ENCODE measurements at regions not wholly inside any gene's neighbourhood (a gene's known extent, or its start where the extent isn't known, plus 50 kb on each side); places are given as distances from the start of the nearest gene placed in this dataset.
"Not testable (repeated sequence)": the region's sequence is repeated elsewhere in the genome, so short reads cannot be mapped to it uniquely, and the experiment has no call there.

GRCh38 chr6:154602296-154602695 lies 91.8 kb upstream of the CNKSR3 start:
- DNase-seq, result no peak

- no peak for DNase-seq
Observed at GRCh38 chr6:154602708-154603107, 92.2 kb upstream of the CNKSR3 start.

DNA sequence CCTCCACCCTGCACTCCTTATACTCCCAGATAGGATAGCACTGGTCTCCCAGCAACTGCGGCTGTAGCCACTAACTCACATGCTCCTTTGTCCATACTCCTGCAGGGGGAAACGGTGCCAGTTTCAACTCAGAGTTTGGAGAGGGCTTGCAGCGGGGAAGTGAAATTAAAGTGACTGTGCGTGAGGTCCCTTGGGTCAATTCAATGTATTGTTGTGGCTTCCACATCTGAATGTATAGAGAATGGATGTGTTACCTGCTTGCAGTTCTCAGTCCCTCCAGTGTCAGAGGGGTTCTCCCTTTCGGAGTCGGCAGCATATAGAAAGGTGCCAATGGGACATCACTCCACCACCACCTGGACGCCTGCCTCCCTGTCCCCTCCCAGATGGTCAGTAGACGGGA lies 93.6 kb upstream of the CNKSR3 start:
- DNase-seq, result no peak

DNA sequence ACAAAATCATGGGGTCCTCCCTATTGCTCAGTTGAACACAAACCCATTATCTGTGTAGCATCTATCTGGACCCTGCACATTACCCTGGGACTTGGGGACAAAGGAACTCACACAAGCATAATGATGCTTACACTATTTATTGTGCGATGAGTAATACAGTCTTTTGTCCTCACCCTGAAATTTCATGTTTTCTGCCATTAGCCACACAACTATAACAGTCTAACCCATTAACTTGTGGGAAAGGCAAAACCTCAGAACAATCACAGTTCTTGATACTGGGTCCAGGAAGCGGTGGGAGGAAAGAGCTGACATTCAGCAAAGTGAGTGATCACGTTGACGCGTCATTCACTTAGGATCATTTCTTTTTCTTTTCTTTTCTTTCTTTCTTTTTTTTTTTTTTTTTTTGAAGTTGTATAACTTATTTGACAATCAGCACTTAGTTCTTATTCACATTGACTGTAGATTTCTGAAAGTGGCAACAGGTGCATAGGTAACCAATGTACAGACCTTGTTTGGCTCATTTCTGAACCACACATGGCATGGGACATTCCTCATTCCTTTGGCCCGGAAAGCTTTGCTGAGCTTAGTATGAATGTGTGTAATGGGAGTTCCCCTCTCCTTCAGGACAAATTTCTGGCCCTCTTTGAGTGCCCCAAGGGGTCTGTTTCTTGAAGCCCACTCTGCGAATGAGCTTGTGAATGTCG lies 94.8 kb upstream of the CNKSR3 start:
- DNase-seq, result no peak

DNA sequence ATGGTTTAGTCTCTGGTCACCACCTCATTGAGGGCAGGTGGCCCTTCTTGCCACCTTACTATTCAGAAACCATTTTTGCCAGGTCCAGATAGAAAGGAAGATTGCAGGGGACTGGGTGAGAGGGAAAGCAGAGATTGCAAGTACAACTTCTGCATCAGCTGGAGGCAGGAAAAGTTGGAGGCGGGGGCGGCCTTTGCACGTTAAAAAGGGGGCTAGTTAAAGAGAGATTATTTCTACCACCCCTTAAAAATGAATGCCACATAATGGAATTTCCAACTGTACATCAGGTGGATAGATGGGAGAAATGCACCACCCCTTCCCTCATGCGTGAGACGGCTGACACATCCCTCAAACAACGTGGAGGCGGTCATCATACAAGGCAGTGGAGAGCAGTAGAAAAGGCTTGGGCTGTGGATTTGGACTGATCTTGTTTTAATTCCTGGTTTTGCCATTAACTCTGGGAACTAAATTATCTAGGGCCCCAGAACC lies 95.4 kb upstream of the CNKSR3 start:
- DNase-seq, result no peak

DNA sequence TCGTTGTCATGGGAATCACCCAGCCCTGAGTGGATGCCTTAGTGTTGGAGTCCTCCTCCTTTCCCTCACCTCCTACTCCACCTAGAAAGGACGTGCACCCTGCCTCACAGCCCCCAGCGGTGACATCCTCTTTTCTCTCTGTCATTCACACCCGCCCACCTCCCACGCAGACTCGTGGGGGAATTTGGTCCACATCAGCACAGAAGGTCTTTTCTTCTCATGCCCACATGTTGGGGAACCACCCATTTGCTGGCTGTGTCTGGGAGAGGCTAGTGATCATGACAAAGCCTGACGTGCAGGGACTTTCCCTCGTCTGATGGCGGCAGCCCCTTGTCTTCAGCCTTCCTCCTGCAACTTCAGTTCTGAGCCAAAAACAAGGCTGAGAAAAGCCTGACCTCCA lies 96.0 kb upstream of the CNKSR3 start:
- DNase-seq, result no peak

- no peak for DNase-seq
Observed at GRCh38 chr6:154606860-154607259, 96.4 kb upstream of the CNKSR3 start.

DNA sequence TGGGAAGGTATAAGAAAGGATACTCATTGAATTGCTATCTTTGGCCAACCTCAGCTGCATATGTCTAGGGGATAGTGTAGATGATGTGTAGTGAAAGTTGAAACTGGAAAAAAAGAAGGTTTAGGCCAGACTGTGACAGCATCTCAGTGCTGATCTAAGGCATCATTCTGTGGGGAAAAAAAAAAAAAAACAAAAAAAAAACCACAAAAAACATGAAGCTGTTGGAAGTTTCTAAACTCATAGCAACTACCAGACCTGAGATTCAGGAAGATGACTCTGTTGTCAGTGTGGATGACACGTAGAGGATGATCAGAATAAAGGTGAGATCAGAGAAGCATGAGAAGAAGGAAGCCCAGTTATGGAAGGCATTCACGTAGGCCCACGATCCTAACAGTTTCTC lies 100.8 kb upstream of the CNKSR3 start:
- DNase-seq, result no peak

GRCh38 chr6:154611847-154612246 lies 101.4 kb upstream of the CNKSR3 start:
- DNase-seq, result no peak

DNA sequence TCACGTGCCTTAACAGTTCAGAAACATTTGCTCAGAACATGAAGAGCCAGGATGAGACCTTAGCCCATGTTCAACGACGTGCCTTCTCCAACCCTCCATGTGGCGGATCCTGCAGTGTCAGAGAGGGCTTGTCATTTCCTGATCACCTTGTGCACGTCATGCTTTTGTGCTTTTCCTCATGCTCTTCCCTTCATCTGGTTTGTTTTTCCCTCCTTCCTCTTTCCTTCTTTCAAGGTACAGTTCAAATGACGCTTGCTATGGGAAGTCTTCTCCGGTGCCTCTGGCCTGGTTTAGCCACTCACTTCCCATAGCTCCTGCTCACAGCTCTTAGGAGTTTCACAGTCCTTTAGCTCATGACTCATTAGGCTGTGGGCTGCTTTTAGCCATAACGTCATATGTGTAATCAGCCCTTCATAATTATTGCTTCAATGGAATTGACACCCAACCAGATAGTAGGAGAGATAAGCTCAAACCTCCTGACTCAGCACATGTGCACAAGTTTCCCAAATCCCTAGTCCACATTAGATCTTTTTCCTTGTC lies 102.7 kb upstream of the CNKSR3 start:
- DNase-seq, result no peak

DNA sequence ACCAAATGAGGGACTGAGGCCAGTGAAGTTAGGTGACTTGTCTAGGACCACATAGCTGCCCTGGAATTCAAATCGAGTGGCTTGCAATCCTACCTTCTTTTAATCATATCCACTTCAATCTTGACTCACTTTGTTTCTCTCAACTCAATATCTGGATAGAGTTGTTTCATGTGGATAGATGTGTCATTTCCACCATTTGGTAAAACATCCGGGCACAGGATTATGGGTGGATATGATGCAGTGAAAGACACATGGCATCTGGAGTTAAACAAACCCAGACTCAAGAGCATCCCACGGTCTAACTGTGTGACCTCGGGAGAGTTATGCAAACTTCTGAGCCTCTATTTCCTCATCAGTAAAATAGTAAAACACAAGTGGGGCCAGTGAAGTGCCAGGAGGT lies 103.6 kb upstream of the CNKSR3 start:
- no peak for DNase-seq

- DNase-seq, result no peak
Observed at GRCh38 chr6:154614641-154615040, 104.2 kb upstream of the CNKSR3 start.

- DNase-seq, result peak; percentile 80
Observed at GRCh38 chr6:154615483-154616025, 105.1 kb upstream of the CNKSR3 start.

DNA sequence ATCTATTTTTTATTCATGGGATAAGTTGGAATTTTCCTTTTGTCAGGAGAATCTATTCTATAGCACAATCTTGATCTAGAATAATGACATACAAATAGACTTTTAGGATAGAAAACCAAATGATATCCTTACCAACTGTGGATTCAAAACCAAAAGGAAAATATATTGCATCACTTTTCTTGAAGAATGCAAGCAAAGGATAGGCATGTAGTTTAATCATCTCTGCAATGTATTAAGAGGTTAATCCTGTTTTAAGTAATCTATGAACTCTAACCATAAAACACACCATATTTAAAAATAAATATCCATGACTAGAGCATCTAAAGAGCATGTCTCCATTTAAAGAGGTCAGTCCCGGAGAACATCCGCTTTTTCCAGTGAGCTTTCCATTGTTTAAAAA lies 106.7 kb upstream of the CNKSR3 start:
- no peak for DNase-seq

- no peak for DNase-seq
Observed at GRCh38 chr6:154619146-154619545, 108.7 kb upstream of the CNKSR3 start.

- no peak for DNase-seq
Observed at GRCh38 chr6:154621686-154622085, 111.2 kb upstream of the CNKSR3 start.

GRCh38 chr6:154622618-154623336 lies 110.4 kb upstream of the SCAF8 start:
- DNase-seq, result no peak

DNA sequence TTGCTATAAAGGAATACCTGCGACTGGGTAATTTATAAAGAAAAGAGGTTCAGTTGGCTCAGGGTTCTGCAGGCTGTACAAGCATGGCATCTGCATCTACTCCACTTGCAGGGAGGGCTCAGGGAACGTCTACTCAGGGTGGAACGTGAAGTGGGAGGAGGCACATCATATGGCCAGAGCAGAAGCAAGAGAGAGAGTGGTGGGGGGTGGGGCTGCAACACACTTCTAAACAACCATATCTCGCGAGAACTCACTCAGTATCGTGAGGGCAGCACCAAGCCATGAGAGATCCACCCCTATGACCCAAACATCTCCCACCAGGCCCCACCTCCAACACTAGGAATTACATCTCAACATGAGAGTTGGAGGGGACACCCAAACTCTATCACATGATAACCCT lies 109.8 kb upstream of the SCAF8 start:
- no peak for DNase-seq

GRCh38 chr6:154624038-154624599 lies 109.1 kb upstream of the SCAF8 start:
- DNase-seq, result no peak

- DNase-seq, result not testable (repeated sequence)
Observed at GRCh38 chr6:154624727-154625126, 108.5 kb upstream of the SCAF8 start.

DNA sequence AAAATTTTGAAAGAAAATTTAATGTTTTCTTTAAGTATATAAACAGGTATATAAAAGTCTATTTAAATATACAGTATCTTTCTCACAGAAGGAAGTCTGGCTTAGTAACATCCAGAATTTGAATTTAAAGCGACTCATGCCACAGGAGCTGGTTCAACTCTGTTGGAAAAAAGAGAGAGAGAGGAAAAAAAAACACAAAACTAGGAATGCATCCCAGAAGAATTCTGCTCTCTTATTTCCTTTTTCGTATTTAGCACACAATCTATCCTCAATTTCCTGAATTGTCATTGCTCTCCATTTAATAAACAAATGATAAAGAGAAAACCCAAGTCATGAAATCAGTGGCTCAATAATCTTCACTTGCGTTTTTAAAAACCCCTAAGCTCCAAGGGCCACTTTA lies 107.5 kb upstream of the SCAF8 start:
- DNase-seq, result no peak

- no peak for DNase-seq
Observed at GRCh38 chr6:154629127-154629526, 104.1 kb upstream of the SCAF8 start.

- no peak for DNase-seq
Observed at GRCh38 chr6:154632119-154632518, 101.1 kb upstream of the SCAF8 start.

DNA sequence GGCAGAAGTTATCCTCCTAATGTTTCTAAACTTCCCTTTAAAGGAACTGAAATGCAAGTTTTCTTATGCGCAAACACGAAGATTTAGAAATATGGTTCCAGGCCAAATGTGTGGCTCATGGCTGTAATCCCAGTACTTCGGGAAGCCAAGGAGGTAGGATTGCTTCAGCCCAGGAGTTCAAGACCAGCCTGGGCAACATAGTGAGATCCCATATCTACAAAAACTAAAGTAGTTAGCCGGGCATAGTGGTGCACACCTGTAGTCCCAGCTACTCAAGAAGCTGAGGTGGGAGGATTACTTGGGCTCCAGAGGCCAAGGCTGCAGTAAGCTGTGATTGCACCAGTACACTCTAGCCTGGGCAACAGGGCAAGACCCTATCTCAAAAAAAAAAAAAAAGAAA lies 95.8 kb upstream of the SCAF8 start:
- no peak for DNase-seq
